Right lobe of liver (tissue), 6 donors: ENCODE measurements at regions not wholly inside any gene's neighbourhood (a gene's known extent, or its start where the extent isn't known, plus 50 kb on each side); places are given as distances from the start of the nearest gene placed in this dataset.
"Not testable (repeated sequence)": the region's sequence is repeated elsewhere in the genome, so short reads cannot be mapped to it uniquely, and the experiment has no call there.

ENCODE experiments used
- ATAC-seq, 4 donors: fragments of 200-7000 bp; cut with Tn5 transposase; one replicate each; pipeline ENCODE4 v1.9.1; 2020; ENCODE audit warnings: mild to moderate bottlenecking in 4 of 4, moderate library complexity in 4 of 4
- DNase-seq, 3 donors: peaks; one replicate each; pipeline ENCODE4 v3.0.0-alpha.2; 2020
- H3K27ac ChIP-seq, 3 donors: fragments of 200-600 bp; one replicate each; pipeline ENCODE4 v1.8.0; 2022
- H3K27me3 ChIP-seq, 2 donors: fragments of 200-600 bp; one replicate each; pipeline ENCODE4 v1.8.0; 2022
- H3K36me3 ChIP-seq, 4 donors: fragments of 200-600 bp; sonication (generic) in 1 of 4; one replicate each; pipeline versions ENCODE4 v1.5.1 to v1.8.0; 2017 to 2022; ENCODE audit warnings: control low read depth in 1 of 4
- H3K4me1 ChIP-seq, 4 donors: fragments of 200-600 bp; sonication (generic) in 1 of 4; one replicate each; pipeline versions ENCODE4 v1.5.1 to v1.8.0; 2017 to 2022; ENCODE audit warnings: control low read depth in 1 of 4
- H3K4me3 ChIP-seq, 3 donors: fragments of 200-600 bp; one replicate each; pipeline ENCODE4 v1.8.0; 2022
- H3K9me3 ChIP-seq, 4 donors: fragments of 200-600 bp; sonication (generic) in 1 of 4; one replicate each; pipeline versions ENCODE4 v1.5.1 to v1.8.0; 2017 to 2022; ENCODE audit warnings: control low read depth in 1 of 4
- CTCF ChIP-seq, 4 donors: fragments of 200-600 bp in 3 of 4; fragments of 450-650 bp in 1 of 4; IDR thresholded peaks; one replicate each; pipeline versions ENCODE4 v1.5.1 to v1.8.0; 2016 to 2022; ENCODE audit warnings: antibody characterized with exemption in 4 of 4, mild to moderate bottlenecking in 2 of 4
- POLR2A ChIP-seq: fragments of 450-650 bp; IDR thresholded peaks from one replicate; pipeline ENCODE4 v1.6.1; 2017; ENCODE audit warnings: antibody characterized with exemption, mild to moderate bottlenecking
- WGBS: methylation state at CpG from one replicate; pipeline ENCODE4 v1.1.6; 2018; ENCODE audit warnings: low coverage, low lambda C conversion rate; ENCODE audit not compliant: insufficient coverage; ENCODE audit errors: missing lambda C conversion rate; 5-methylcytosine and 5-hydroxymethylcytosine counted together
- intact Hi-C, 2 donors: fragments of 100-400 bp; cut with DNase I; formaldehyde crosslinking; loops; one replicate each; pipeline versions ENCODE4 v1.11.2 to v1.14.1; 2022
- donor health status: DM: no; HTN: yes; CAD: no.
- donor health status: DM: no; HTN: no; CAD: no.
- donor health status: DM: no; HTN: no; CAD: no.
- donor health status: DM: no; HTN: yes; CAD: no.
- donor health status: DM: no; HTN: yes; CAD: no.

- no peaks in the 10 kb centered on the region for H3K36me3 ChIP-seq
- ATAC-seq: no peak
- no peak overlapping the region for H3K27ac ChIP-seq
- intact Hi-C loops: no loop called here
- H3K9me3 ChIP-seq: no peaks in the 10 kb centered on the region
- H3K4me3 ChIP-seq: no peak overlapping the region
- no peak for TF ChIP-seq POLR2A
- TF ChIP-seq CTCF (IDR thresholded peaks at IDR 0.05): no peak
- DNase-seq: no peak
- WGBS: 64% methylated on average over 8 of the region's 14 CpGs
- H3K4me1 ChIP-seq: no peaks in the 10 kb centered on the region
- H3K27me3 ChIP-seq: no peaks in the 10 kb centered on the region
Measured at GRCh38 chr14:105739331-105740102, 213.1 kb downstream of the TMEM121 start.

- H3K9me3 ChIP-seq, DNase-seq, ATAC-seq, H3K27me3 ChIP-seq, H3K4me3 ChIP-seq, H3K4me1 ChIP-seq, intact Hi-C loops, H3K36me3 ChIP-seq, H3K27ac ChIP-seq: not testable (repeated sequence)
- WGBS: no CpG with 5 or more reads among the region's 18 CpGs
Measured at GRCh38 chr14:105740272-105740671, 213.9 kb downstream of the TMEM121 start.

GRCh38 chr14:105740961-105741360 is 214.6 kb downstream of the TMEM121 start:
- H3K4me3 ChIP-seq, H3K27me3 ChIP-seq, ATAC-seq, DNase-seq, intact Hi-C loops, H3K36me3 ChIP-seq, H3K9me3 ChIP-seq, H3K4me1 ChIP-seq, H3K27ac ChIP-seq: not testable (repeated sequence)
- no CpG with 5 or more reads among the region's 14 CpGs for WGBS

DNA sequence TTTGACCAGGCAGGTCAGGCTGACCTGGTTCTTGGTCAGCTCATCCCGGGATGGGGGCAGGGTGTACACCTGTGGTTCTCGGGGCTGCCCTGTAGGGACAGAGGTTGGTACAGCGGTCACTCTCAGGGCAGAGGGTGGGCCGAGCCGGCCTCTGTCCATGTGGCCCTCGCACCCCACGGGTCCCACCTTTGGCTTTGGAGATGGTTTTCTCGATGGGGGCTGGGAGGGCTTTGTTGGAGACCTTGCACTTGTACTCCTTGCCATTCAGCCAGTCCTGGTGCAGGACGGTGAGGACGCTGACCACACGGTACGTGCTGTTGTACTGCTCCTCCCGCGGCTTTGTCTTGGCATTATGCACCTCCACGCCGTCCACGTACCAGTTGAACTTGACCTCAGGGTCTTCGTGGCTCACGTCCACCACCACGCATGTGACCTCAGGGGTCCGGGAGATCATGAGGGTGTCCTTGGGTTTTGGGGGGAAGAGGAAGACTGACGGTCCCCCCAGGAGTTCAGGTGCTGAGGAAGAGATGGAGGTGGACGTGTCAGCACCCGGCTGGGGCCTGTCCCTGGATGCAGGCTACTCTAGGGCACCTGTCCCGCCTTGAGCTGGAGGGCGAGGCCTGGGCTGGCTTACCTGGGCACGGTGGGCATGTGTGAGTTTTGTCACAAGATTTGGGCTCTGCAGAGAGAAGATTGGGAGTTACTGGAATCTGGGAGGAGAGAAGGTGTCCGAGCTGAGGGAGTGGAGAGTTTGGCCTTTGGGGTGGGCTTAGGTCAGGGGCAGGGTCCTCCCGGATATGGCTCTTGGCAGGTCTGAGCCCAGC is 215.5 kb downstream of the TMEM121 start:
- 76% methylated on average over 5 of the region's 29 CpGs for WGBS
- H3K27me3 ChIP-seq, H3K4me3 ChIP-seq, H3K36me3 ChIP-seq, ATAC-seq, DNase-seq, intact Hi-C loops, H3K9me3 ChIP-seq, H3K27ac ChIP-seq, H3K4me1 ChIP-seq: not testable (repeated sequence)

DNA sequence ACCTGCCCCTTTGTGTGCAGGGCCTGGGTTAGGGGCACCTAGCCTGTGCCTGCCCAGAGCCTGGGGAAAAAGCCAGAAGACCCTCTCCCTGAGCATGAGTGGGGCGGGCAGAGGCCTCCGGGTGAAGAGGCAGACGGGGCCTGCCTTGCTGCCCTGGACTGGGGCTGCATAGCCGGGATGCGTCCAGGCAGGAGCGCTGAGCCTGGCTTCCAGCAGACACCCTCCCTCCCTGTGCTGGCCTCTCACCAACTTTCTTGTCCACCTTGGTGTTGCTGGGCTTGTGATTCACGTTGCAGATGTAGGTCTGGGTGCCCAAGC is 216.1 kb downstream of the TMEM121 start:
- H3K27me3 ChIP-seq: no peaks in the 10 kb centered on the region
- no peaks in the 10 kb centered on the region for H3K9me3 ChIP-seq
- intact Hi-C loops: no loop called here
- no peak for ATAC-seq
- no peak for TF ChIP-seq CTCF (IDR thresholded peaks at IDR 0.05)
- no peak for TF ChIP-seq POLR2A
- H3K36me3 ChIP-seq: no peaks in the 10 kb centered on the region
- DNase-seq: peak in 1 of 3 donors; percentile 10
- WGBS: no CpG with 5 or more reads among the region's 7 CpGs
- H3K4me1 ChIP-seq: no peaks in the 10 kb centered on the region
- no peak overlapping the region for H3K4me3 ChIP-seq
- H3K27ac ChIP-seq: no peak overlapping the region

GRCh38 chr14:105742904-105743701 is 216.7 kb downstream of the TMEM121 start:
- H3K4me3 ChIP-seq, H3K27ac ChIP-seq, intact Hi-C loops, H3K4me1 ChIP-seq, H3K36me3 ChIP-seq, H3K9me3 ChIP-seq, H3K27me3 ChIP-seq: not testable (repeated sequence)
- DNase-seq (peak in 2 of 3 donors; percentile 19 to 52), ATAC-seq (peak; percentile 76 to 90 (median 85))
- no CpG with 5 or more reads among the region's 33 CpGs for WGBS

GRCh38 chr14:105744213-105744787 is 217.9 kb downstream of the TMEM121 start:
- H3K4me1 ChIP-seq, H3K9me3 ChIP-seq, H3K36me3 ChIP-seq, H3K27me3 ChIP-seq, intact Hi-C loops, H3K4me3 ChIP-seq, H3K27ac ChIP-seq: not testable (repeated sequence)
- peak in 1 of 3 donors; percentile 13 for DNase-seq
- WGBS: 0% methylated on average over 1 of the region's 10 CpGs
- peak; percentile 67 to 82 (median 75) for ATAC-seq
